ENCODE measurements at regions not wholly inside any gene's neighbourhood (a gene's known extent, or its start where the extent isn't known, plus 50 kb on each side); places are given as distances from the start of the nearest gene placed in this dataset.

DNA sequence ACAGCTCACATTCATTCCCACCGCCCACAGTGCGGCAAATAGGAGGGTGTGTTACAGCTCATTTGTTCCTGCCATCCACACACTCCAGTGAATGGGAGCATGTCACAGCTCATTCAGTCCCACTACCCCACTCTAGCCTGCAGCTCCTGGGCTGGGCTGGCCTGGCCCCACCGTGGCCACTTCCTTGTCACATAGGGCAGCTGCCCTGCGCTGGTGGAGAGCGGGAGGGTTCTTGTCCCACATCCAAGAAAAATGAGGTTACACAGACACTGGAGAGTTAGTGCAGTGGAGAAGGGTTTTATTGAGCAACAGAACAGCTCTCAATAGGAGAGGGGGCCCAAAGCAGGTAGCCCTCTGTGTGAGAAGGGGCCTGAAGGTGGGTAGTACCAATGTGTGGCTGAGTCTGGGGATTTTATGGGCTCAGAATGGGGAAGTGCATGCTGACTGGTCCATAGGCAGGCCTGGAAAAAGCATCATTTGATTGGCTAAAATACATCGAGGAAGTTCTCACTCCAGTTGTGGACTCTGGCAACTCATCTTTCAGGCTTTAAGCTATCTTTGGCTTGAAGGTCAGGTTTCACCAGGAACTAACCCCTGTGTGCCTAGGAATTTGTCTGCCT is 249.7 kb downstream of the ETAA1 start:
- Mint-ChIP-seq H3K9me3 (peaks cover 0 to 2% of the 10 kb centered on the region in 2 donors), H3K27me3 (ENCODE audit: low read depth in 2 of 2) (no peaks in the 10 kb centered on the region), H3K27ac (no peak overlapping the region), H3K4me3 (no peak overlapping the region), H3K4me1 (peaks cover 28 to 32% of the 10 kb centered on the region in 2 donors), H3K36me3 (no peaks in the 10 kb centered on the region)
- ATAC-seq: no peak
- TF ChIP-seq, protein P1, sequence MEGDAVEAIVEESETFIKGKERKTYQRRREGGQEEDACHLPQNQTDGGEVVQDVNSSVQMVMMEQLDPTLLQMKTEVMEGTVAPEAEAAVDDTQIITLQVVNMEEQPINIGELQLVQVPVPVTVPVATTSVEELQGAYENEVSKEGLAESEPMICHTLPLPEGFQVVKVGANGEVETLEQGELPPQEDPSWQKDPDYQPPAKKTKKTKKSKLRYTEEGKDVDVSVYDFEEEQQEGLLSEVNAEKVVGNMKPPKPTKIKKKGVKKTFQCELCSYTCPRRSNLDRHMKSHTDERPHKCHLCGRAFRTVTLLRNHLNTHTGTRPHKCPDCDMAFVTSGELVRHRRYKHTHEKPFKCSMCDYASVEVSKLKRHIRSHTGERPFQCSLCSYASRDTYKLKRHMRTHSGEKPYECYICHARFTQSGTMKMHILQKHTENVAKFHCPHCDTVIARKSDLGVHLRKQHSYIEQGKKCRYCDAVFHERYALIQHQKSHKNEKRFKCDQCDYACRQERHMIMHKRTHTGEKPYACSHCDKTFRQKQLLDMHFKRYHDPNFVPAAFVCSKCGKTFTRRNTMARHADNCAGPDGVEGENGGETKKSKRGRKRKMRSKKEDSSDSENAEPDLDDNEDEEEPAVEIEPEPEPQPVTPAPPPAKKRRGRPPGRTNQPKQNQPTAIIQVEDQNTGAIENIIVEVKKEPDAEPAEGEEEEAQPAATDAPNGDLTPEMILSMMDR (IDR thresholded peaks at IDR 0.05): no peak
- Histone ChIP-seq H3K9me3 (ENCODE audit: control insufficient read depth, insufficient read depth, low read length) (peaks cover 6% of the 10 kb centered on the region), H3K4me1 (ENCODE audit: control insufficient read depth, insufficient read depth, low read length) (peaks cover 5% of the 10 kb centered on the region), H3K4me3 (ENCODE audit: low read length) (no peak overlapping the region), H3K27ac (ENCODE audit: low read length) (no peak overlapping the region), H3K36me3 (ENCODE audit: control insufficient read depth, insufficient read depth, low read length) (no peaks in the 10 kb centered on the region), H3K27me3 (ENCODE audit: control insufficient read depth, insufficient read depth, low read length) (no peaks in the 10 kb centered on the region)
- 97% methylated on average over 6 of the region's 6 CpGs for WGBS (ENCODE audit: insufficient coverage)
- intact Hi-C loops (cut with micrococcal nuclease): no loop called here
- DNase-seq: no peak

DNA sequence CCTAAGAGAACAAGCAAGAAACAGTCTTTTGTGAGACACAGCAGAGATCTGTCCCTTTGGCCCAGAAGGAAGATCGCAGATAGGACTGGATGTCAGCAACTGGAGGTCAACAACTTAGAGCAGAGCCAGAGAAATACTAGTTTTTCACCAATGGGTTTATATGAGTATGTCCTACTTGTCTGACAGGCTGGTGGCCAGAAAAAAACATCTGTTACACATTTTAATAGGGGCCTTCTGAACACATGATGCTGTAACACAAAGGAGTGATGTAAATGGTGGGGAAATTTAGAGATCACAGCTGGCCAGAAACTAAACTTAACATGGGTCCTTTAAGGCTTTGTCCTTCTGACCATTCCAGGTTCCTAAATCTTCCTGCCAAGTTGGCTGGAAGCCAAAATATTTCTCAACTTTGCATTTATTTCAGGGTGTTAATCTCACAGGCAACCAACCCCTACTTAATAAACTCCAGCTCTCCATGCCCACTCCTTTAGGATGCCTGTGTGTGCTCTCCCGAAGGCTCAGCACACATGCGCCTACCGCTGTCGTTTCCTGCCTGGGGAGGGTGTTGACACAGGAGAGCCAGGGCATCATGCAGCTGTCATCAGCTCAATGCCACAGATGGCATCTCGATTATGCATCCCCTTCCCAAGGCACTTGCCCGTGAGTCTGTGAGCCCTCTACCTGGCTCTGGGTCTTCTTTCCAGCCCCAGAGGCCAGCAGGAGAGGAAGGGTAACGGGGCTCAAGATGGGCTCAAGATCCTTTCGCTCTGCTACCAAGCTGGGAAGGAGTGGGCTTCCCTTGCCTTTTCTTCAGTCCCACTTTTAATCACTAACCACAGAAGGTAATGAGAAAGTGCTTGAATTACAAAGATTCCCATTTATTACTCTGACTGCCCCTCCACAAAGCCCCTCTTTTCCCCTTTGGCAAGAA is 252.5 kb downstream of the ETAA1 start:
- H3K27me3 ChIP-seq (ENCODE audit: control insufficient read depth, insufficient read depth, low read length): no peaks in the 10 kb centered on the region
- H3K9me3 Mint-ChIP-seq: peaks cover 0 to 2% of the 10 kb centered on the region in 2 donors
- no peak overlapping the region for H3K4me3 Mint-ChIP-seq
- H3K36me3 Mint-ChIP-seq: no peaks in the 10 kb centered on the region
- H3K4me3 ChIP-seq (ENCODE audit: low read length): no peak overlapping the region
- no peaks in the 10 kb centered on the region for H3K27me3 Mint-ChIP-seq (ENCODE audit: low read depth in 2 of 2)
- H3K4me1 Mint-ChIP-seq: peaks cover 43 to 44% of the 10 kb centered on the region in 2 donors
- intact Hi-C loops (cut with micrococcal nuclease): loop anchor here (5.0 to 10.0 kb wide), 2 partner anchors 195 to 1222 kb away; no protein-coding TSS in a partner anchor
- TF ChIP-seq, protein P1 (IDR thresholded peaks at IDR 0.05): no peak
- H3K9me3 ChIP-seq (ENCODE audit: control insufficient read depth, insufficient read depth, low read length): peaks cover 6% of the 10 kb centered on the region
- peaks cover 5% of the 10 kb centered on the region for H3K4me1 ChIP-seq (ENCODE audit: control insufficient read depth, insufficient read depth, low read length)
- no peak for DNase-seq
- no peak overlapping the region for H3K27ac ChIP-seq (ENCODE audit: low read length)
- no peaks in the 10 kb centered on the region for H3K36me3 ChIP-seq (ENCODE audit: control insufficient read depth, insufficient read depth, low read length)
- H3K27ac Mint-ChIP-seq: no peak overlapping the region
- 85% methylated on average over 9 of the region's 9 CpGs for WGBS (ENCODE audit: insufficient coverage)
- ATAC-seq: no peak

DNA sequence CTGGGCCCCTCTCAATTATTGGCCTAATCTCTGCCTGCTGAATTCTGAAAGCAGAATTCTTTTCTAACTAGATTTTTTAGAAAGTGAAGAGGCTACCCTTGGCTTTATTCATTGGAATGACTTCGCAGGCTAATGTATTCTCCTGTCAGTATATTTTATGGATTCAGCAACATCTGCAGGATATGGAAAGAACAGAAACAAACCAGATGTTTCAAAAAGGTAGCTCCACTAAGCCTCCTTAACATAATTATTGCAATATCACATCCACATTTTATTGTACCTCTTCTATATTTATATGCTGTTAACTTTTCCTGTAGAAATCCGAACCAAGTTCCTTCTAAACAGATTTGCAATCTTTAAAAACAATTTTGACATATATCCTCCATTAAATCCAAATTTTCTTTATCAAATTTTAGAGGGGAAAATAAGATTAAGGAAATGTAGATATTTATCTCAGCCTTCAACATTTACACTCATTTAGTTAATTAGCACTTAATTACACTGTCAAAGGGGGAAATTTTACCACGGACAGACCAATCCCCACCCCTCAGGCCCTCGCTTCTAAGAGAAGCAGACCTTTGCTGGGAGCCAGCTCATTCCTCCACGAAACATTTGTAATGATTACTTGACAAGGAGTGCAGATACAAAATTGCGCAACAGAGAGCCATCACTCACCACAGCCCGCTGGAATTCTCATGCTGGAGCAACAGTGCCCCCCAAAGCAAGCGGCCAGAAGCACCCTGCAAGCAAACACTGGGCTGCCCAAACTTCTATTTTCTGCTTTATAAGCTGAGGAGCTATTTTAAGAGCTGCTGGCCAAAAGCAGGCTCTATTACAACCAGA is 253.4 kb downstream of the ETAA1 start:
- H3K27ac ChIP-seq (ENCODE audit: low read length): no peak overlapping the region
- peak in 1 of 2 donors; percentile 46 for DNase-seq
- H3K36me3 Mint-ChIP-seq: no peaks in the 10 kb centered on the region

More for the DNA sequence above, 253.4 kb downstream of the ETAA1 start:
- Histone ChIP-seq H3K4me3 (ENCODE audit: low read length) (no peak overlapping the region), H3K4me1 (ENCODE audit: control insufficient read depth, insufficient read depth, low read length) (peaks cover 5% of the 10 kb centered on the region), H3K36me3 (ENCODE audit: control insufficient read depth, insufficient read depth, low read length) (no peaks in the 10 kb centered on the region), H3K9me3 (ENCODE audit: control insufficient read depth, insufficient read depth, low read length) (peaks cover 6% of the 10 kb centered on the region), H3K27me3 (ENCODE audit: control insufficient read depth, insufficient read depth, low read length) (no peaks in the 10 kb centered on the region)
- peak; percentile 61 to 86 (median 83) for ATAC-seq
- intact Hi-C loops (cut with micrococcal nuclease): loop anchor here (5.0 to 10.0 kb wide), 2 partner anchors 194 to 1223 kb away; no protein-coding TSS in a partner anchor
- WGBS (ENCODE audit: insufficient coverage): 16% methylated on average over 7 of the region's 8 CpGs
- H3K27me3 Mint-ChIP-seq (ENCODE audit: low read depth in 2 of 2): no peaks in the 10 kb centered on the region
- peak overlapping the region in 1 of 2 donors; percentile 42 for H3K27ac Mint-ChIP-seq
- H3K4me3 Mint-ChIP-seq: peak overlapping the region; percentile 14
- H3K9me3 Mint-ChIP-seq: peaks cover 2% of the 10 kb centered on the region in 2 donors
- H3K4me1 Mint-ChIP-seq: peaks cover 42 to 43% of the 10 kb centered on the region in 2 donors
- TF ChIP-seq, protein P1 (IDR thresholded peaks at IDR 0.05): peak; percentile 56

Measured in natural killer cell (primary cell).